GM18858 (cell line): ENCODE measurements at regions not wholly inside any gene's neighbourhood (a gene's known extent, or its start where the extent isn't known, plus 50 kb on each side); places are given as distances from the start of the nearest gene placed in this dataset.
"Not testable (repeated sequence)": the region's sequence is repeated elsewhere in the genome, so short reads cannot be mapped to it uniquely, and the experiment has no call there.

Source experiments
- ATAC-seq: cut with Tn5 transposase; IDR thresholded peaks from one replicate; pipeline ENCODE4 v1.9.1; 2021; ENCODE audit not compliant: unreplicated experiment

DNA sequence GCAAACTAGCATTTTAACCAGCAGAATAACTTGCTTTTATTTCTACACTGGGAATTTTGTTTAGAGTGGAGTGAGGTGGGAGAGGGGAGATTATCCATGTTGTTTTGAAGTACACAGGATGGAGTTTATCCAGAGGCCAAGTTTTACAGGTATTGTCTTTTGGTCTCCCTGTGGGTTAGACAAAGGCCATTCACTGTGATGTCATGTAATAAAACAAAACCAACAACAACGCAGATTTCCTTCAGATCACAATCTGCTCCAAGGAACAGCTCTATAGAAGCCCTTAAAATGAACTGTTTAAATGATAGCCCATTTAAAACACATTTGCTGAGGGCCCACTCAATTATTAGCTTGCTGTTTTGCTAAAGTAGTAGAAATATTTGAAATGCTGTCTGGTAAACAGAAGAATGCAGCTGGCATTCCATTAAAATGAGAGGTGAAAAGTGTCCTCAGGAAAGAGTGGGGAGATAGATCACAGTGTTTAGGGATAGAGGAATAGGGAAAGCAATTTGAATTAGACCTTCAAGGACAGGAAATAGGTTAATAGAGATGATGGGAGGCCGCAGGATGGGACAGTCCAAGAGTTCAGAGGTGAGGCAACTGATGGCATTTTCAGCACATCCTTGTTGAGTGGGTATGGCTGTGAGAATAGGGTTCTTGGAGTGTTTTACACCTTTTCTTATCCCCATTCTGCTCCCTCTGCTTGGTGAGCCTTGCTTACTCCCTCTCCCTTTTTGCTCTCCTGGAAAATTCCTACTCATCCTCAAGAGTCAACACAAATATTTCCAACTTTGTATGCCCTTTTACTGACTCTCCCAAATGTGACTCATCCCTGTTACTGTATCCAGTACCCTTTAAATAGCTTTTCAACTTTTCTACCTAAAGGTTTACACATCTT lies 140.1 kb upstream of the NR3C1 start:
- ATAC-seq = no peak

DNA sequence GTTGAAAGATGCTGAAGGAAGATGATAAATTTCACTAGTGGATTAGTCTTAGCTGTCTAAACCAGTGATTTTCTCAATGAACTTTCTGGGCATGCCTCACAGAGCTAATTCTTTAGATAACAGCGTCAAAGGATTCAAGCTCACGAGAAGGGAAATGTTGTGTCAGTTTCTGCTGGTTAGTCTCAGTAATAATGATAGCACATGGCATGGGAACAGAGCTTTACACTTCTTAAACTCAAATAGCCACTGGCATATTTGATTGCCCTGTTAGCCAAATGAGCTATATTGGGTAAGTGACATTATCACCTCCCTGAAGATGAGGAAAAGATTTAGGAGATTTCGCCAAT lies 139.3 kb upstream of the NR3C1 start:
- no peak for ATAC-seq

DNA sequence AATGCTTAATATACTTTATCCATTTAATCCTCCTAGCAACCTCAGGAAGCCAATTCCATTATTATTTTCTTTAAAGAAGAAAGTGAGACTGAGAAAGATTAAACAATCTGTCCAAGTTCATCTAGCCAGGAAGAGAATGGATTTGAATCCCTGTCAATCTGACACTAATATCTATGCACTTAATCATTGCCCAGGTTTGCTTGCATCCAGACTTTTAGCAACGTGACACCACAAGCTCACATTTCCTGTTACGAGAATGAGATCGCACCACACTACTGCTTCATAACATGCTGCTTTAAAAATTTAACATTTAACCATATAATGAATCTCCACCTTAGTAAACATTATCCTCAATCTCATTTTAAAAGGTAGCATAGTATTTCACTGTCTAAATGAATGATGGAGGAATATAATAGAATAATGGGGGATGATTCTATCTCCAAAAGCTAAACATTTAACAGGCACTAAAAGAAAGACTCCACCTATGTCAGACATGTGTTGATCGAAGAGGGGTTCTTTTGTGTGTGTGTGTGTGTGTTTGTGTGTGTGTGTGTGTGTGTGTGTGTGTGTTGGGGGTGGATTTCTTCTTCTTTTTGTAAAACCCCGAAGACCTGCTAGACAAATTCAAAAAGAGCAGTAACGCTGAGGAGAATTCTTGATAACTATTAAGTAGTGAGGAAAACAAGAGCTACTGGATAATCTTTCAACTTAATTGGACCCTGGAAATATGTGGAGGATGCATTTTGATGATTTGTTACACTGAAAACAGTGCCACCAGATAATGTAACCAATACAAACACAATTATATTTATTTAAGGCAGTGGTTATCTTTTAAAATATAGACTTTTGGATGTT lies 138.7 kb upstream of the NR3C1 start:
- ATAC-seq = no peak

GRCh38 chr5:143539742-143540141 lies 136.3 kb upstream of the NR3C1 start:
- ATAC-seq = no peak

DNA sequence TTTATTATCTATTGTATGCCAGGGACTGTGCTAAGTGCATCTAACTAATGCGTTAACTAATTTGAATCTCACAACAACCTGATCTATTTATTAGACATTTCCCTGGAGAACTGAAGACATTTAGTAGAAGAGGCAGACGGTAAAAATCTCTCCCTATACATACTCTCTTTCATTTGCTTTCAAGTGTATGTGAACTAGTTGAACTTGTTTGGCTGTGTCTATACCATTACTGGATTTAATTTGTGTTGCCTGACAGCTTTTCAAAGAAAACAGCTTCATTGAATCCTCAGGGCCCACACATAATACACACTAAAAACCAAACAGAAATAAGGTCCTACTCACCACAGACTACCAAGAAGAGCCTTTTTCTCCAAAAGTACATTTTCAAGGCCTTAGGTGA lies 133.6 kb upstream of the NR3C1 start:
- ATAC-seq = no peak

DNA sequence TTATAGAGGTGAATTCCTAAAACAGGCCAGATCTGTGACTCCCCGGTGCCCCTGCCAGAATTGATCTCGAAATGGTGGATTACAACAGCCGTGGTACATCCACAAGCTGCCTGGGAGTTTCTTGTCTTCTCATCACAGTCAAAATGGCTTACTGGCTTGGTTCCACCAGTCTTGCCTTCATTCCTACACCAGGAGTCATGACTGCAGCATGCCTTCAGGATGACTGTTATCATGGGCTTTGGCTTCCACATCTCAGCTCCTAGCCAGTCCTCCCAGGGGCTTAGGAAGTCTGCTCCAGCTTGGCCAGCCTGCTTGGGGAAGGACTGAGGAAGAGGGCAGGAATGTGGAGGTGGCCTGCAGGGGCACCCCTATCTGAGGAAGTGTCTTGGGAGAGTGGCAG lies 132.9 kb upstream of the NR3C1 start:
- ATAC-seq = no peak

GRCh38 chr5:143534761-143535154 lies 131.3 kb upstream of the NR3C1 start:
- no peak for ATAC-seq

GRCh38 chr5:143533978-143534760 lies 130.7 kb upstream of the NR3C1 start:
- ATAC-seq = no peak

GRCh38 chr5:143533475-143533874 lies 130.0 kb upstream of the NR3C1 start:
- no peak for ATAC-seq

GRCh38 chr5:143527808-143528207 lies 124.3 kb upstream of the NR3C1 start:
- no peak for ATAC-seq

- ATAC-seq = no peak
Measured at GRCh38 chr5:143525176-143525575, 121.7 kb upstream of the NR3C1 start.

DNA sequence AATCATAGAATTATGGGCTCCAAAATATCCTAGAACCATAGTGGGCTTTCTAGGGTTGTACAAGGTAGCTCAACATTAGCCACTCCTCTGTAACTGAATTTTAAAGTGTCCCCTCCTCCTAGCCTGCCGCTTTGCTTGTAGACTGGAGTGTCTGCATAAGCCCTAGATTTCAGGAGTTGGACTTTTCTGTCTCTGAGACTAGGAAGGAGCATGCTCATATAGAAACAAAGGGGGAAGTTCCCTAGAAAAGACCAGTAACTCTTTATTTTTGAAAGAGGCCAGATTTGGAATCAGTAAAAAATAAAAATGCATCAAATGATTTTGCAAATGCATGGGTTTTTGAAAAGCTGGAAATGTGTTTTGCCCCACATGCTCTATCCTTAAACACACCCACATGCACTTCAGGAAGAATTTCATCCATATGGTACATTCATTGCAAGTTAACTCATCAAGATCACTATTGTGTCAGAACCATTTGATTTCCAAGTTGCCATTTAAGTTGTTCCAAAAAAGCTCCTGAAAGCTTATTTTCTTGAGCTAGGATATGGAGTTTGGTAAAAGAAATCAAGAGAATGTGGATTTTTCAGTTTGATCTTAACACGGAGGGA lies 121.0 kb upstream of the NR3C1 start:
- no peak for ATAC-seq

DNA sequence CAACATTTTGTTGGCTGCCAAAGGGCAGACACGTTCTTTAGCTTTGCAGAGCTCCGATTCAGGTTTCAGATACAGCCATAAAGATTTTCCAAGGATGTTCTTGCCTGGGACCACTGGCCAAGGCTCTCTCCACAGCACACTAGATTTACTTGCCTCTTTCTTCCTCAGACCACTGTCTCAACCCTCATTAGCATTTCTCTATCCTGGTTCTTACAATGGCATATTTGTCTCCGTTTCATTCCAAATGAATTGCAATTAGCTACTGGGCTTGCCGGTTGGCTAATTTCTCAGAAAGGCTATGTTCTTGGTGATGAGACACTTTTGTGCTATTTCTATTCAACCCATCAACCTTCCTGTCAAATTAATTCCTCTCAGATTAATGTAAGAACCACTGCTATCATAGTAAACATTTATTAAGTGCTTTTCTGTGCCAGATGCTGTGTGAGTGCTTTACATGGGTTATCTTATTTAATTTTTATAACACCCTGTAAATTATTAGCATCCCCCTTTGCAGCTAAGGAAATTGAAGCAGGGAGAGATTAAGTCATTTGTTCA lies 118.4 kb upstream of the NR3C1 start:
- ATAC-seq = no peak

- no peak for ATAC-seq
Measured at GRCh38 chr5:143521141-143521540, 117.7 kb upstream of the NR3C1 start.

DNA sequence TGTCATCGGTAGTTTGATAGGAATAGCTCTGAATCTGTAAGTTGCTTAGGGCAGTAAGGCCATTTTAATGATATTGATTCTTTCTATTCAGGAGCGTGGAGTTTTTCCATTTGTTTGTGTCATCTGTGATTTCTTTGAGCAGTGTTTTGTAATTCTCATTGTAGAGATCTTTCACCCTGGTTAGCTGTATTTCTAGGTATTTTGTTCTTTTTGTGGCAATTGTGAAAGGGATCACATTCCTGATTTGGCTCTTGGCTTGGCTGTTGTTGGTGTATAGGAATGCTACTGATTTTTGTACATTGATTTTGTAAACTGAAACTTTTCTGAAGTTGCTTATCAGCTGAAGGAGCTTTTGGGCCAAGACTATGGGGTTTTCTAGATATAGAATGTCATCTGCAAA lies 115.7 kb upstream of the NR3C1 start:
- not testable (repeated sequence) for ATAC-seq

- ATAC-seq = not testable (repeated sequence)
Measured at GRCh38 chr5:143517824-143518223, 114.3 kb upstream of the NR3C1 start.

DNA sequence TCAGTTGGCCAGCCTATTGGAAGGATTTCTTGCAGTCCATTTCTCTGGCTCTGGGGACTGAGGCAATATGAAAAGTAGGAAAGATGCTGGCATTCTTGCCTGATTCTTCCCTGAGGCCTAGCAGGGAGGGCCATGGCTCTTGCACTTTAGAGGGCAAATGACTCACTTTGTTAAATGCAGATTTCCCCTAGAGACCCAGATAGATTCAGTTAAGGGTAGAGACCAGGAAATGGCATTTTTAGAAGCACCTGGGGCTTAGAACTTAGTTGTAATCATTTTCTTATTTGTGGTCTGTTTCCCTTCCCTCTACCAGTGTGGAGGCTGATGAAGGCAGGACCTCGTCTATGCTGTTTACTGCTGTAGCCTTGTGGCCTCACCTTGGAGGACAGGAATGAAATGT lies 112.8 kb upstream of the NR3C1 start:
- ATAC-seq = no peak

GRCh38 chr5:143515829-143516228 lies 112.3 kb upstream of the NR3C1 start:
- ATAC-seq = no peak

DNA sequence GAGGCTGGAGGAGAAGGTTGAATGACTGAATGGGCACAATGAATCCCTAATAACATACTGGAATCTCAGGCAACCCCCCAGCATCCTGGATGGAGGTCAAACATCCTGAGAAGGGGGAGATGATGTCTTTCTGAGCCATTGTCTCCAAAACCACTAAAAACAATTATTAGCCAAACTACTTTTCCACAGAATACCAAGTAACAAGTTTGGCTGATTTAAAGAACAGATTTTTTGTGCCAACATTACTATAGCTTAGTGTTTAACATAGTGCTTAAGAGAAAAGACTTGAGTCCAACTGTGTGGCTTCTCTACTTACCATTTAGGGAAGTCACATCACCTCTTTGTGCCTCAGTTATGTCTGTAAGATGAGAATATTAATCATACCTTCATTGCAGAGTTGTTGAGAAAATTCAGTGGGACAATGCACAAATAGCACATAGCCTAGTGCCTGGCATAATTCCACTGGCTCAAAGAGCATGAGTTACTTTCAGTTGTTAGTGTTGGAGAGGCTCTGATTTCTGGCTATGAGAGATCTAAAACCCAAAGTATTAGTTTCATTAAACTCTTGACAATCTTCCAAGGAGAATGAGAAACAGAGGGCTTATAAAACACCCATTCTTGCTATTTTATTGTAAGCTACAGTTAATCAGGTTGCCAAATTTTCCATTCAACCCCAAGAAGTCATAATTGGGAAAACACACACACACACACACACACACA lies 111.3 kb upstream of the NR3C1 start:
- ATAC-seq = no peak

DNA sequence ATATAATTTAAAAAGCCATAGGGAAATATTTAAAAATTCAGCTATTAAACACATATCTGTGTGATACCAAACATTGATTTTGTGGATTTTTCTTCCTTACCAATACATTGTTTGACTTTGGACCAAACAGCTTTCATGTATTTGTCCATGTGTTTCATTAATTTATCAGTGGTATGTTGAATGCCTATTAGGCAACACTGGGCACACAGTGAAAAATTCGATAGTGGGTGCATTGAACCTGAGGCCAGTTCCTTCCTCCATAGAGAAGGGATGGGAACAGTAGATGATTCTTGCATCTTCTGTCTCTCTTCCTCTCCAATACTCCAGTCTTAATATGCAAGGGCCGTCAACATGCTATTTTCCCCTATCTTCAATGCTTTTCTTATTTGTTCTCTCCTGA lies 110.2 kb upstream of the NR3C1 start:
- ATAC-seq = no peak
